ENCODE measurements at regions not wholly inside any gene's neighbourhood (a gene's known extent, or its start where the extent isn't known, plus 50 kb on each side); places are given as distances from the start of the nearest gene placed in this dataset.
"Not testable (repeated sequence)": the region's sequence is repeated elsewhere in the genome, so short reads cannot be mapped to it uniquely, and the experiment has no call there.

DNA sequence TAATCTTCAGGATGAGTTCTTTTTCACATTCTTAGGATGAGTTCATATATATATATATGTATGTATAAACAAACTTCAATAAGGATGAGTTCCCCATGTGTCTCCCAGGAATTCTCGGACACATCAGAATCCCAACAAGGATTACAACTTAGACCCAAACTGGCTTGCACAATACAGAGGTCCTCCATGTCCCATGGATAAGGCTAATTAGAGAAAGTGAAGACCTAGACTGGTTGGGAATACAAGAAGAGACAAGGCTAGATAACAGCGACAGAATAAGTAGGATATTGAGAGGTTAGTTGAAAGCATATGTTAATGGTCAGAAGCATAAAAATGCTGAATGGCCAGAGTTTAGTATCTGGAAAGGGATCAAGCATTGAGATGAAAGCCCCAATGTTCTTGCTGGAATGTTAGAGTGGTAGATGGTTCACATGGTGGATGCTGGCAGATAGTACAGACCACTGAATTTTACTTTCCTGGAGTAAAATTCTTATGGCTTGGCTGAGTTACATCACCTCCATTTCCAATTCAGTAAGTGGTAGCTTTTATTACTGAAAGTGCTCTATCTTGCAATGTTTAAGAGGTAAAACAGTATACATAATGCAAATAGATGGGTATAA, 154.9 kb upstream of the EPHA4 start:
- no peak overlapping the region for H2AFZ ChIP-seq (ENCODE audit: control insufficient read depth, low read length)
- no peak for TF ChIP-seq EZH2 (IDR thresholded peaks at IDR 0.05; ENCODE audit: low read length)
- TF ChIP-seq, protein P1, sequence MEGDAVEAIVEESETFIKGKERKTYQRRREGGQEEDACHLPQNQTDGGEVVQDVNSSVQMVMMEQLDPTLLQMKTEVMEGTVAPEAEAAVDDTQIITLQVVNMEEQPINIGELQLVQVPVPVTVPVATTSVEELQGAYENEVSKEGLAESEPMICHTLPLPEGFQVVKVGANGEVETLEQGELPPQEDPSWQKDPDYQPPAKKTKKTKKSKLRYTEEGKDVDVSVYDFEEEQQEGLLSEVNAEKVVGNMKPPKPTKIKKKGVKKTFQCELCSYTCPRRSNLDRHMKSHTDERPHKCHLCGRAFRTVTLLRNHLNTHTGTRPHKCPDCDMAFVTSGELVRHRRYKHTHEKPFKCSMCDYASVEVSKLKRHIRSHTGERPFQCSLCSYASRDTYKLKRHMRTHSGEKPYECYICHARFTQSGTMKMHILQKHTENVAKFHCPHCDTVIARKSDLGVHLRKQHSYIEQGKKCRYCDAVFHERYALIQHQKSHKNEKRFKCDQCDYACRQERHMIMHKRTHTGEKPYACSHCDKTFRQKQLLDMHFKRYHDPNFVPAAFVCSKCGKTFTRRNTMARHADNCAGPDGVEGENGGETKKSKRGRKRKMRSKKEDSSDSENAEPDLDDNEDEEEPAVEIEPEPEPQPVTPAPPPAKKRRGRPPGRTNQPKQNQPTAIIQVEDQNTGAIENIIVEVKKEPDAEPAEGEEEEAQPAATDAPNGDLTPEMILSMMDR (optimal IDR thresholded peaks at IDR 0.05 in 1 of 3, IDR thresholded peaks at IDR 0.05 in 1 of 3, conservative IDR thresholded peaks at IDR 0.05 in 1 of 3; ENCODE audit: extremely low read depth in 1 of 3, insufficient read depth in 2 of 3, low read length in 3 of 3), result no peak
- no peak overlapping the region for H3K9ac ChIP-seq (ENCODE audit: control insufficient read depth, extremely low read depth, insufficient read depth, low read length)
- H3K27ac ChIP-seq (ENCODE audit: control insufficient read depth, insufficient read depth, low read length), result no peak overlapping the region
- H4K20me1 ChIP-seq (ENCODE audit: control insufficient read depth, extremely low read depth, insufficient read depth, low read length), result no peaks in the 10 kb centered on the region
- H3K27me3 ChIP-seq (ENCODE audit: control insufficient read depth, extremely low read depth, insufficient read depth, low read length), result no peaks in the 10 kb centered on the region
- no peak overlapping the region for H3K4me3 ChIP-seq (ENCODE audit: control insufficient read depth in 2 of 3, extremely low read depth in 1 of 3, insufficient read depth in 2 of 3, low read depth in 1 of 3, low read length in 3 of 3)
- H3K9me3 ChIP-seq (ENCODE audit: control insufficient read depth, low read depth, low read length), result no peaks in the 10 kb centered on the region
- dilution Hi-C loops (cut with MboI; ENCODE audit: extremely low pct_ligation_motif_present, low sequenced_read_pairs), result no loop called here
- no peaks in the 10 kb centered on the region for H3K4me1 ChIP-seq (ENCODE audit: control insufficient read depth, extremely low read depth, insufficient read depth, low read length)
- FAIRE-seq (no peak), DNase-seq (ENCODE audit: low read depth, low spot score) (no peak)
- no peaks in the 10 kb centered on the region for H3K79me2 ChIP-seq (ENCODE audit: control insufficient read depth, insufficient read depth, low read length)
- H3K36me3 ChIP-seq (ENCODE audit: control insufficient read depth in 2 of 2, extremely low read depth in 1 of 2, insufficient read depth in 2 of 2, low read length in 2 of 2), result no peaks in the 10 kb centered on the region
- no peak overlapping the region for H3K4me2 ChIP-seq (ENCODE audit: control insufficient read depth, extremely low read depth, insufficient read depth, low read depth, low read length)
- H3K9me1 ChIP-seq (ENCODE audit: control insufficient read depth, extremely low read depth, insufficient read depth, low read length), result no peaks in the 10 kb centered on the region

DNA sequence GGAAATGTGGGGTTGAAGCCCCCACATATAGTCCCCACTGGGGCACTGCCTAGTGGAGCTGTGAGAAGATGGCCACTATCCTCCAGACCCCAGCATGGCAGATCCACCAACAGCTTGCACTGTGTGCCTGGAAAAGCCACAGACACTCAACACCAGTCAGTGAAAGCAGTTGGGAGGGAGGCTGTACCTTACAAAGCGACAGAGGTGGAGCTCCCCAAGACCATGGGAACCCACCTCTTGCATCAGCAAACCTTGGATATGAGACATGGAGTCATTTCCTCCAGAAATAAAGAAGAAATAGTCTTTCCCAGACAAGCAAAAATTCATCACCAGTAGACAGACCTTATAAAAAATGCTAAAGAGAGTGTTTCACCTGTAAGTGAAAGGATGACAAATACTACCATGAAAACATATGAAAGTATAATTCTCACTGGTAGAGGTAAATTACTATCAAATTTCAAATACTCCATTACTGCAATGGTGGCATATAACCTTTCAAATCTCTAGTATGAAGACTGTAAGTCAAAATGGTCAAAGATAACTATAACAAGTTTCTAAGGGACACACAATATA, 152.6 kb upstream of the EPHA4 start:
- dilution Hi-C loops (cut with MboI; ENCODE audit: extremely low pct_ligation_motif_present, low sequenced_read_pairs), result no loop called here
- no peaks in the 10 kb centered on the region for H3K9me3 ChIP-seq (ENCODE audit: control insufficient read depth, low read depth, low read length)
- no peaks in the 10 kb centered on the region for H3K27me3 ChIP-seq (ENCODE audit: control insufficient read depth, extremely low read depth, insufficient read depth, low read length)
- no peak overlapping the region for H3K4me2 ChIP-seq (ENCODE audit: control insufficient read depth, extremely low read depth, insufficient read depth, low read depth, low read length)
- no peak overlapping the region for H3K27ac ChIP-seq (ENCODE audit: control insufficient read depth, insufficient read depth, low read length)
- H3K9me1 ChIP-seq (ENCODE audit: control insufficient read depth, extremely low read depth, insufficient read depth, low read length), result no peaks in the 10 kb centered on the region
- H4K20me1 ChIP-seq (ENCODE audit: control insufficient read depth, extremely low read depth, insufficient read depth, low read length), result no peaks in the 10 kb centered on the region
- no peak for FAIRE-seq
- no peak for DNase-seq (ENCODE audit: low read depth, low spot score)
- no peak overlapping the region for H2AFZ ChIP-seq (ENCODE audit: control insufficient read depth, low read length)
- H3K4me3 ChIP-seq (ENCODE audit: control insufficient read depth in 2 of 3, extremely low read depth in 1 of 3, insufficient read depth in 2 of 3, low read depth in 1 of 3, low read length in 3 of 3), result no peak overlapping the region
- no peak overlapping the region for H3K9ac ChIP-seq (ENCODE audit: control insufficient read depth, extremely low read depth, insufficient read depth, low read length)
- no peak for TF ChIP-seq EZH2 (IDR thresholded peaks at IDR 0.05; ENCODE audit: low read length)
- TF ChIP-seq, protein P1 (optimal IDR thresholded peaks at IDR 0.05 in 1 of 3, IDR thresholded peaks at IDR 0.05 in 1 of 3, conservative IDR thresholded peaks at IDR 0.05 in 1 of 3; ENCODE audit: extremely low read depth in 1 of 3, insufficient read depth in 2 of 3, low read length in 3 of 3), result no peak
- no peaks in the 10 kb centered on the region for H3K4me1 ChIP-seq (ENCODE audit: control insufficient read depth, extremely low read depth, insufficient read depth, low read length)
- no peaks in the 10 kb centered on the region for H3K79me2 ChIP-seq (ENCODE audit: control insufficient read depth, insufficient read depth, low read length)
- H3K36me3 ChIP-seq (ENCODE audit: control insufficient read depth in 2 of 2, extremely low read depth in 1 of 2, insufficient read depth in 2 of 2, low read length in 2 of 2), result no peaks in the 10 kb centered on the region

DNA sequence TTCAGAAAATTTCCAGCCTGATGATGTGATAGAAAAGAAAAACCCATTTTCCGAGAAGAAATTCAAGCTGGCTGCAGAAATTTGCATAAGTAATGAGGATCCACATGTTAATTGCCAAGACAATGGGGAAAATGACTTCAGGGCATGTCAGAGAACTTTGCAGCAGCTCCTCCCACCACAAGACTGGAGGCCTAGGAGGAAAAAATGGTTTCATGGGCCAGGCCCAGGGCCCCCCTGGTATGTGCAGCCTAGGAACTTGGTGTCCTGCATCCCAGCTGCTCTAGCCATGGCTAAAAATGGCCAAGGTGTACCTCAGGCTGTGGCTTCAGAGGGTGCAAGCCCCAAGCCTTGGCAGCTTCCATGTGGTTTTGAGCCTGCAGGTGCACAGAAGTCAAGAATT, 152.0 kb upstream of the EPHA4 start:
- FAIRE-seq; H3K9me1 ChIP-seq (ENCODE audit: control insufficient read depth, extremely low read depth, insufficient read depth, low read length); H3K27me3 ChIP-seq (ENCODE audit: control insufficient read depth, extremely low read depth, insufficient read depth, low read length); DNase-seq (ENCODE audit: low read depth, low spot score); H3K4me1 ChIP-seq (ENCODE audit: control insufficient read depth, extremely low read depth, insufficient read depth, low read length); H2AFZ ChIP-seq (ENCODE audit: control insufficient read depth, low read length); H3K4me2 ChIP-seq (ENCODE audit: control insufficient read depth, extremely low read depth, insufficient read depth, low read depth, low read length); H3K4me3 ChIP-seq (ENCODE audit: control insufficient read depth in 2 of 3, extremely low read depth in 1 of 3, insufficient read depth in 2 of 3, low read depth in 1 of 3, low read length in 3 of 3); H4K20me1 ChIP-seq (ENCODE audit: control insufficient read depth, extremely low read depth, insufficient read depth, low read length); H3K27ac ChIP-seq (ENCODE audit: control insufficient read depth, insufficient read depth, low read length); H3K36me3 ChIP-seq (ENCODE audit: control insufficient read depth in 2 of 2, extremely low read depth in 1 of 2, insufficient read depth in 2 of 2, low read length in 2 of 2); H3K79me2 ChIP-seq (ENCODE audit: control insufficient read depth, insufficient read depth, low read length); H3K9me3 ChIP-seq (ENCODE audit: control insufficient read depth, low read depth, low read length); H3K9ac ChIP-seq (ENCODE audit: control insufficient read depth, extremely low read depth, insufficient read depth, low read length); dilution Hi-C loops (cut with MboI; ENCODE audit: extremely low pct_ligation_motif_present, low sequenced_read_pairs): not testable (repeated sequence)

Data from keratinocyte (primary cell).